Astrocyte (in vitro differentiated cells and primary cell): ENCODE measurements at regions not wholly inside any gene's neighbourhood (a gene's known extent, or its start where the extent isn't known, plus 50 kb on each side); places are given as distances from the start of the nearest gene placed in this dataset.

ENCODE experiments used
- DNase-seq: peaks from one replicate; pipeline ENCODE4 v3.0.0-alpha.2; 2010; ENCODE audit warnings: low read depth
- FAIRE-seq: peaks from 2 replicates; lab custom pipeline; 2011; peaks lifted over from hg19 to GRCh38; lab: Jason Lieb, UNC
- H2AFZ ChIP-seq: 2 replicates; pipeline ENCODE4 v1.6.0; 2012; ENCODE audit warnings: low read depth, low read length, inconsistent platforms
- H3K27ac ChIP-seq: 2 replicates; pipeline ENCODE4 v1.5.1; 2011; ENCODE audit warnings: low read depth, low read length, inconsistent platforms
- H3K27me3 ChIP-seq: 2 replicates; pipeline ENCODE4 v1.6.0; 2011; ENCODE audit warnings: low read length, inconsistent platforms; ENCODE audit not compliant: insufficient read depth
- H3K36me3 ChIP-seq: 2 replicates; pipeline ENCODE4 v1.5.1; 2011; ENCODE audit warnings: low read length, inconsistent platforms; ENCODE audit not compliant: insufficient read depth
- H3K4me1 ChIP-seq: 2 replicates; pipeline ENCODE4 v1.5.1; 2011; ENCODE audit warnings: low read length, inconsistent platforms; ENCODE audit not compliant: insufficient read depth
- H3K4me2 ChIP-seq: 2 replicates; pipeline ENCODE4 v1.6.0; 2012; ENCODE audit warnings: low read length, inconsistent platforms
- H3K4me3 ChIP-seq: 2 replicates; pipeline ENCODE4 v1.5.1; 2011; ENCODE audit warnings: low read depth, mild to moderate bottlenecking, low read length, inconsistent platforms; ENCODE audit not compliant: insufficient read depth
- H3K79me2 ChIP-seq: 2 replicates; pipeline ENCODE4 v1.6.0; 2012; ENCODE audit warnings: mild to moderate bottlenecking, low read length, inconsistent platforms; ENCODE audit not compliant: insufficient read depth
- H3K9ac ChIP-seq: 2 replicates; pipeline ENCODE4 v1.6.0; 2012; ENCODE audit warnings: mild to moderate bottlenecking, low read length, inconsistent platforms
- H3K9me3 ChIP-seq: 2 replicates; pipeline ENCODE4 v1.5.1; 2012; ENCODE audit warnings: low read depth, mild to moderate bottlenecking, low read length, inconsistent platforms; ENCODE audit not compliant: insufficient read depth
- H4K20me1 ChIP-seq: 2 replicates; pipeline ENCODE4 v1.6.0; 2012; ENCODE audit warnings: low read length, inconsistent platforms; ENCODE audit not compliant: insufficient read depth
- H3K27ac Mint-ChIP-seq: one replicate; pipeline ENCODE4 v1.8.0; 2021; ENCODE audit warnings: mild to moderate bottlenecking, mixed read lengths; ENCODE audit not compliant: unreplicated experiment
- H3K27me3 Mint-ChIP-seq: one replicate; pipeline ENCODE4 v1.8.0; 2021; ENCODE audit warnings: low read depth, mixed read lengths; ENCODE audit not compliant: unreplicated experiment
- H3K36me3 Mint-ChIP-seq: one replicate; pipeline ENCODE4 v1.8.0; 2021; ENCODE audit warnings: low read depth, mixed read lengths; ENCODE audit not compliant: unreplicated experiment
- H3K4me1 Mint-ChIP-seq: one replicate; pipeline ENCODE4 v1.8.0; 2021; ENCODE audit warnings: low read depth, mixed read lengths; ENCODE audit not compliant: unreplicated experiment
- H3K4me3 Mint-ChIP-seq: one replicate; pipeline ENCODE4 v1.8.0; 2021; ENCODE audit warnings: mild to moderate bottlenecking, moderate library complexity, mixed read lengths; ENCODE audit not compliant: unreplicated experiment
- H3K9me3 Mint-ChIP-seq: one replicate; pipeline ENCODE4 v1.8.0; 2021; ENCODE audit warnings: mild to moderate bottlenecking, mixed read lengths; ENCODE audit not compliant: unreplicated experiment
- EZH2 ChIP-seq: IDR thresholded peaks from 2 replicates; pipeline ENCODE4 v1.6.1; 2012; ENCODE audit warnings: mild to moderate bottlenecking, low read length, inconsistent platforms; ENCODE audit not compliant: insufficient read depth
- TF ChIP-seq, protein P1 (sequence below): IDR thresholded peaks from 2 replicates; pipeline ENCODE4 v1.5.1; 2011; ENCODE audit warnings: low read depth, mild to moderate bottlenecking, inconsistent platforms, low read length, moderate library complexity; ENCODE audit not compliant: insufficient read depth

DNA sequence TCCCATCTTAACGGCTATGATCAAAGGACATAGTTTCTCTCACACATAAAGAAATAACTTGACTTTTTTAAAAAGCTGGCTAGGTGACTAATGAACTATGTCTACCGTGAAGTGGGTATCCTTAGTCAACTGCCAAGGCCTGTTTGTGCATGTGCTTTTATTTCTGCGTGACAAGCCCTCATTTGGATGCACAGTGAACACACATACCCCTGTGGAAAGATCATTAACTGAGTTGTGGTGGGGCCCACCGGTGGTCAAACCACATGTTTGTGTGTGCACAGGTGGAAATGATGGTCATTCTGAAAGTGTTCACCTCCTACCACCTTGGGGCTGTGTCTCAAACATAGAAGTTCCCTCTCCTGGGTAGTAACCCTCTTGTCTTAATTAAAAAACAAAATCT, 256.1 kb upstream of the SALL1 start:
- Histone ChIP-seq H3K9me3 (no peaks in the 10 kb centered on the region), H3K27me3 (no peaks in the 10 kb centered on the region), H3K4me2 (no peak overlapping the region), H2AFZ (no peak overlapping the region), H4K20me1 (no peaks in the 10 kb centered on the region), H3K9ac (no peak overlapping the region), H3K4me3 (no peak overlapping the region), H3K36me3 (no peaks in the 10 kb centered on the region), H3K79me2 (no peaks in the 10 kb centered on the region), H3K4me1 (peaks cover 24% of the 10 kb centered on the region), H3K27ac (no peak overlapping the region)
- Mint-ChIP-seq H3K27me3 (peaks cover 8% of the 10 kb centered on the region), H3K9me3 (peaks cover under 1% of the 10 kb centered on the region), H3K36me3 (no peaks in the 10 kb centered on the region), H3K27ac (no peak overlapping the region), H3K4me1 (peaks cover 12% of the 10 kb centered on the region), H3K4me3 (no peak overlapping the region)
- FAIRE-seq (no peak), DNase-seq (peak; percentile 24)
- TF ChIP-seq, protein P1, sequence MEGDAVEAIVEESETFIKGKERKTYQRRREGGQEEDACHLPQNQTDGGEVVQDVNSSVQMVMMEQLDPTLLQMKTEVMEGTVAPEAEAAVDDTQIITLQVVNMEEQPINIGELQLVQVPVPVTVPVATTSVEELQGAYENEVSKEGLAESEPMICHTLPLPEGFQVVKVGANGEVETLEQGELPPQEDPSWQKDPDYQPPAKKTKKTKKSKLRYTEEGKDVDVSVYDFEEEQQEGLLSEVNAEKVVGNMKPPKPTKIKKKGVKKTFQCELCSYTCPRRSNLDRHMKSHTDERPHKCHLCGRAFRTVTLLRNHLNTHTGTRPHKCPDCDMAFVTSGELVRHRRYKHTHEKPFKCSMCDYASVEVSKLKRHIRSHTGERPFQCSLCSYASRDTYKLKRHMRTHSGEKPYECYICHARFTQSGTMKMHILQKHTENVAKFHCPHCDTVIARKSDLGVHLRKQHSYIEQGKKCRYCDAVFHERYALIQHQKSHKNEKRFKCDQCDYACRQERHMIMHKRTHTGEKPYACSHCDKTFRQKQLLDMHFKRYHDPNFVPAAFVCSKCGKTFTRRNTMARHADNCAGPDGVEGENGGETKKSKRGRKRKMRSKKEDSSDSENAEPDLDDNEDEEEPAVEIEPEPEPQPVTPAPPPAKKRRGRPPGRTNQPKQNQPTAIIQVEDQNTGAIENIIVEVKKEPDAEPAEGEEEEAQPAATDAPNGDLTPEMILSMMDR = no peak
- no peak for TF ChIP-seq EZH2

DNA sequence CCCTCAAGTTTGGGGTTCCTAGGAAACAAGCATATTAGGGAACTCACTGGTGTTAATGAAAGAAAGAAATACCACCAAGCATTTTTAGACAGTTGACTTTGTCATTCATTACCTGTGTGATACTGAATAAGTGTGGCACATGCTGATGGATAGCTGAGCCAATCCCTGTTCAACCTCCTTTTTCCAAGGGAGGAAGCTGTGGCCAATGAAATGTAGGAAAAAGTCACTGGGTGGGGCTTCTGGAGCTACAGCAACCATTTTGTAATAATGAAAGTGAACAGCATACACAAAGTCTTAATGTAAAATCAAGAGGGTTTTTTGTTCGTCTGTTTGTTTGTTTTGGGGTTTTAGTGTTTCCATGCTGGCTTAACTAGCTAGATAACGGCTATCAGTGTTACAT, 254.3 kb upstream of the SALL1 start:
- no peaks in the 10 kb centered on the region for H3K36me3 ChIP-seq
- DNase-seq (no peak), FAIRE-seq (no peak)
- H3K9me3 Mint-ChIP-seq = peaks cover 13% of the 10 kb centered on the region
- H3K27ac Mint-ChIP-seq = no peak overlapping the region
- H2AFZ ChIP-seq = no peak overlapping the region
- peaks cover 8% of the 10 kb centered on the region for H3K27me3 Mint-ChIP-seq
- no peak overlapping the region for H3K4me3 ChIP-seq
- no peak overlapping the region for H3K27ac ChIP-seq
- H3K9me3 ChIP-seq = no peaks in the 10 kb centered on the region
- H3K4me3 Mint-ChIP-seq = no peak overlapping the region
- H4K20me1 ChIP-seq = no peaks in the 10 kb centered on the region
- no peak overlapping the region for H3K4me2 ChIP-seq
- no peak overlapping the region for H3K9ac ChIP-seq
- no peaks in the 10 kb centered on the region for H3K36me3 Mint-ChIP-seq
- peaks cover 12% of the 10 kb centered on the region for H3K4me1 Mint-ChIP-seq
- H3K4me1 ChIP-seq = peaks cover 24% of the 10 kb centered on the region
- no peak for TF ChIP-seq EZH2
- TF ChIP-seq, protein P1 = no peak
- H3K79me2 ChIP-seq = no peaks in the 10 kb centered on the region
- no peaks in the 10 kb centered on the region for H3K27me3 ChIP-seq

DNA sequence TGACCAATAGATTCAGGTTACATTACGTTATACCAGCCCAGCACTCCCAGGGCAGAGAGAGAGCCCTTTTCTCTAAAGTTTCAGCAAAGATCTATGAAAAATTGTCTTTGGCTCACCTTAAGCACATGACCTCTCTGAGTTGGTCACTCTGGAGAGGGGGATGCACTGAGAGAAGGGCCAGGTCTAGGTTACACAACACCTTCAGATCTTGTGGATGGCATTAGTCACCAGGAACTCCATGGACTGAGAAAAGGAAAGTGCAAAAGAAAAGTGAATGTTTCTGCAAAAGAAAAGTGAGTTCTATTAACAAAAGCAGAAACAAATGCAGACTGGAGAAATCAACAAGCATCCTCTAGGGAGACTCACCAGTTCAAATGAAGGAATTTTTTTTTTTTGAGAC, 253.3 kb upstream of the SALL1 start:
- Mint-ChIP-seq H3K27me3 (peaks cover 5% of the 10 kb centered on the region), H3K36me3 (no peaks in the 10 kb centered on the region), H3K4me1 (peaks cover 12% of the 10 kb centered on the region), H3K4me3 (no peak overlapping the region), H3K27ac (no peak overlapping the region), H3K9me3 (peaks cover 14% of the 10 kb centered on the region)
- no peaks in the 10 kb centered on the region for H4K20me1 ChIP-seq
- H2AFZ ChIP-seq = no peak overlapping the region
- H3K27me3 ChIP-seq = no peaks in the 10 kb centered on the region
- H3K9me3 ChIP-seq = no peaks in the 10 kb centered on the region
- FAIRE-seq (no peak), DNase-seq (no peak)
- no peaks in the 10 kb centered on the region for H3K36me3 ChIP-seq
- H3K4me1 ChIP-seq = peaks cover 22% of the 10 kb centered on the region
- no peak overlapping the region for H3K4me3 ChIP-seq
- no peak overlapping the region for H3K4me2 ChIP-seq
- no peak for TF ChIP-seq EZH2
- TF ChIP-seq, protein P1 = no peak
- no peak overlapping the region for H3K27ac ChIP-seq
- H3K79me2 ChIP-seq = no peaks in the 10 kb centered on the region
- no peak overlapping the region for H3K9ac ChIP-seq
